BE2C (cell line): ENCODE measurements at regions not wholly inside any gene's neighbourhood (a gene's known extent, or its start where the extent isn't known, plus 50 kb on each side); places are given as distances from the start of the nearest gene placed in this dataset.
A peak's percentile ranks its signal among the peaks of the same experiment; 100 is the strongest.

ENCODE experiments used
- DNase-seq: peaks from one replicate; pipeline ENCODE4 v3.0.0-alpha.2; 2020
- H3K27me3 ChIP-seq: fragments of 250-450 bp; sonication (Bioruptor Pico); 2 replicates; pipeline ENCODE4 v1.5.1; 2020; ENCODE audit warnings: mild to moderate bottlenecking
- H3K36me3 ChIP-seq: fragments of 250-450 bp; sonication (Bioruptor Pico); 2 replicates; pipeline ENCODE4 v1.5.1; 2020; ENCODE audit warnings: mild to moderate bottlenecking
- H3K4me1 ChIP-seq: fragments of 250-450 bp; sonication (Bioruptor Pico); 2 replicates; pipeline ENCODE4 v1.5.1; 2020
- H3K4me3 ChIP-seq: 2 replicates; pipeline ENCODE4 v1.5.1; 2011; ENCODE audit warnings: low read depth, low read length
- H3K9me3 ChIP-seq: fragments of 250-450 bp; sonication (Bioruptor Pico); 2 replicates; pipeline ENCODE4 v1.5.1; 2020
- TF ChIP-seq, protein P1 (sequence below): IDR thresholded peaks from 2 replicates; pipeline ENCODE4 v1.5.1; 2012; ENCODE audit warnings: mild to moderate bottlenecking, low read depth, low read length

DNA sequence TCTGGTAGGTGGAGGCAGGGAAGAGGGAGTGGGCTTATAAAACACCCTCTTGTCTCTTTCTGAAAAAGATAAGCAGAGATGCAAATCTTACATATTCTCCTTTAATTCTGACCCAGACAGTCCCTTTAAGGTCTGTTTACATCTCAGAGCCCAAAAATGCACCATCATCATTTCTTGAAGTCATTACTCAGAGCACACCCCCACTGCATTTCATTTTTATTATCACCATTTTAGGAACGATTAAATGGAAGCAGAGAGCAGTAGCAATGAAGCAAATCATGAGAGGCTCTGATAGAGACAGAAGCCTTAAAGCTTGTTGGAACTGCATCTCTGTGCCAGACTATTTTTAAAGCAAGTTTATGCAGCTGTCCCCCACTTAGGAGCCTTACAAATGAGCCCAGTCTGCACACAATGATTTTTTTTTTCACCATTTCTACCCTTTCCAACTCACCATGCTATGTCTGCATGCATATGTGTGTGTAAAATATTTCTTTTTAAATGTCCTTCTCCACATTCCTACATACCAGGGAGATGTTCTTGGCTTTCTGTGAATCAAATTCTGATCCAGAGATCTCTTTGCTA is 311.0 kb downstream of the GRIN2B start:
- DNase-seq = no peak
- TF ChIP-seq, protein P1, sequence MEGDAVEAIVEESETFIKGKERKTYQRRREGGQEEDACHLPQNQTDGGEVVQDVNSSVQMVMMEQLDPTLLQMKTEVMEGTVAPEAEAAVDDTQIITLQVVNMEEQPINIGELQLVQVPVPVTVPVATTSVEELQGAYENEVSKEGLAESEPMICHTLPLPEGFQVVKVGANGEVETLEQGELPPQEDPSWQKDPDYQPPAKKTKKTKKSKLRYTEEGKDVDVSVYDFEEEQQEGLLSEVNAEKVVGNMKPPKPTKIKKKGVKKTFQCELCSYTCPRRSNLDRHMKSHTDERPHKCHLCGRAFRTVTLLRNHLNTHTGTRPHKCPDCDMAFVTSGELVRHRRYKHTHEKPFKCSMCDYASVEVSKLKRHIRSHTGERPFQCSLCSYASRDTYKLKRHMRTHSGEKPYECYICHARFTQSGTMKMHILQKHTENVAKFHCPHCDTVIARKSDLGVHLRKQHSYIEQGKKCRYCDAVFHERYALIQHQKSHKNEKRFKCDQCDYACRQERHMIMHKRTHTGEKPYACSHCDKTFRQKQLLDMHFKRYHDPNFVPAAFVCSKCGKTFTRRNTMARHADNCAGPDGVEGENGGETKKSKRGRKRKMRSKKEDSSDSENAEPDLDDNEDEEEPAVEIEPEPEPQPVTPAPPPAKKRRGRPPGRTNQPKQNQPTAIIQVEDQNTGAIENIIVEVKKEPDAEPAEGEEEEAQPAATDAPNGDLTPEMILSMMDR = no peak
- H3K36me3 ChIP-seq = no peaks in the 10 kb centered on the region
- no peaks in the 10 kb centered on the region for H3K9me3 ChIP-seq
- no peaks in the 10 kb centered on the region; the same call in 1 of the 2 replicates for H3K27me3 ChIP-seq
- H3K4me3 ChIP-seq = no peak overlapping the region
- H3K4me1 ChIP-seq = no peaks in the 10 kb centered on the region

DNA sequence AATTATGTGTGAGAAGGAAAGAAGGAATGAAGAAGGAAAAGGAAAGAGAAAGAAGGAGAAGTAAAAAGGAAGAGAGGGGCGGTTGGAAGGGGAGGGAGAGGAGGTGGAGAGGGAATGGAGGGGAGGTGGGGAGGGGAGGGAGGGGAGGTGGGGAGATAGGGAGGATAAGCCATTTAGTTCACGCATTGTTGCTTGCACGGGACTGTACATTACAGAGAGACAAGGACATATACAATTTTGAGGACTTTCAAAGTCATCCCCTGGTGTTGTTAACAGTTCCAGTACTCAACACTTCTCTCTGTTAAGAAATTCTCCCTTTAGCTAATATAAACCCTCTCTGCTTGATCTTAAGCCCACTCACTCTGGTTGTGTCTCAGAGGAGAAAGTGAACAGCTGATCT is 312.5 kb downstream of the GRIN2B start:
- Histone ChIP-seq H3K4me3 (no peak overlapping the region), H3K9me3 (no peaks in the 10 kb centered on the region), H3K36me3 (no peaks in the 10 kb centered on the region), H3K4me1 (no peaks in the 10 kb centered on the region), H3K27me3 (peaks cover 3% of the 10 kb centered on the region; the same call in 1 of the 2 replicates)
- DNase-seq = no peak
- TF ChIP-seq, protein P1 = no peak

DNA sequence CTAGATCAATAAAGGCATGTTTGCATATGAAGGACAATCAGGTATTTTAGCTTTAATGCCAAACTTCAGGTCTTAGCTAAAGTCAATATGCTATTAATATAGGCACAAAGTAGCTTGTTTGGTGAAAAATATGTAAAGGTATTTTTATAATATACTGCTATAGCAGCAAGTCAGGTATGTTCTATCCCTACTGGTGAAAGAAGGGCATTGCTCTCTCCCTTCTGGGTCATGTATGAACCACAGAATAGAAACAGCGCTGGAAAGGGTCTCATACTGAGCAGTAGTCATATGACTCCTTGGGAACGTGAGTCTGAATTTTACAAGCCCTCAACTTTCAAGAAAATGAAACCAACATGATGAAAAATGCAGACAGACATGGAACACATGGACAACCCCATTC is 314.6 kb downstream of the GRIN2B start:
- no peaks in the 10 kb centered on the region for H3K4me1 ChIP-seq
- TF ChIP-seq, protein P1 = no peak
- H3K36me3 ChIP-seq = no peaks in the 10 kb centered on the region
- H3K4me3 ChIP-seq = no peak overlapping the region
- H3K27me3 ChIP-seq = peaks cover 3% of the 10 kb centered on the region; the same call in 1 of the 2 replicates
- H3K9me3 ChIP-seq = no peaks in the 10 kb centered on the region
- DNase-seq = no peak

DNA sequence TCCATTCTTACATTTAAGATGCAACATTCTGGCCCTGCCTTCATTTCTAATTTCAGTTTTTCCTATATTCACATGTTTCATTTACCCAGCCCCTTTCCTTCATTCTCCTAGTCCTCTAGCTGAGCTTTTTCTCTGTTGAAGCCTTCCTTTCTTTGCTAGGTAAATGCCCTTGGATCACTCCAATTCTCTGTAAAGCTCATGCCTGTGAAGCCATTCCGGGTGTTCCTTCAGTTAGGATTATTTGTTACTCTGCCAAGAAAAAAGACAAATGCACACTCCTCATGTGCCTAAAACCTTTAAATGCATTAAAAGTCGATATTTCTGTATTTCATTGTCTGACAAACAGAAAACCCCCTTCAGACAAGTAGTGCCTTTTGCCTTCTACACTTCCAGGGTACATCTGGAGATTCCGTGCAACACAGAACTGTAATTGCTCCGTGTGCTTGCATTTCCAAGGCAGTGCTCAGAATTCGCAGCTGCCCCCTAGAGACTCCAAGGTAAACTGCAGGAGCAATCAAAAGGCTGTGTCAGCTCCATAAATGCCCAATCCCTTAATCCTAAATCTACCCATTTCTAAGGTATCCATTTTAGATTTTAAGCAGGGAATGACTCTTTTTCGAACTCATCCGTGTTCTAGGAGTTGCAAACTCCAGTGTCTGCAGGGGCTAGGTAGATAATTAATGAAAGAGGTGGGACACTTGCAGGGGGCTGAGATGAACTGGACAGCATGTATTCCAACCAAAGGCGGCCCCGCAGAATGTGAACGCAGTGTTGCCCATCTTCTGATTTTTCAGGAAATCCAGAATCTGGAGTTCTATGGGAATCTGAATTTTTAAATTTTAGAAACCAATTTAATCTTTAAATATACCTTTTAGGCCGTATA is 320.2 kb downstream of the GRIN2B start:
- no peak overlapping the region for H3K4me3 ChIP-seq
- DNase-seq = peak; percentile 53
- H3K9me3 ChIP-seq = no peaks in the 10 kb centered on the region
- no peaks in the 10 kb centered on the region for H3K4me1 ChIP-seq
- peaks cover 28% of the 10 kb centered on the region for H3K27me3 ChIP-seq
- TF ChIP-seq, protein P1 = peak; percentile 92
- H3K36me3 ChIP-seq = no peaks in the 10 kb centered on the region

DNA sequence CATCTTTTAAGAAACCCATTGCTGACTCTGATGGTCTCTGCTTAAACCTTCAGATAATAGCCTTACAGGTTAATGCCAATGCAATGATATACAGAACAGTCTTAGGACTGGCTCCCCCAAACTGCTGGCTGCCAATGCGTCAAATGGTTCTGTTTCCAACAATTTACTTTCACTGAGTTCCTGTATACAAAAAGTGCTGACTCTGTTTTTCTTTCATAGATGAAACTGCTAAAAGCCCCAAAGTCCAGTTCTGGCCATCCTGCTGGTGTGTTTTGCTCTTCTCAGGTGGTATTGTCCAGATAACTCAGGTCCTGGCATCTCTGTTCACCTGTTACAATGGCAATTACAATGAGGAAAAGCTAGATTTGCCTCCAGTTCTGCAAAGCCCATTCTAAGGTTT is 326.9 kb downstream of the GRIN2B start:
- no peak for DNase-seq
- no peaks in the 10 kb centered on the region for H3K4me1 ChIP-seq
- peaks cover 9% of the 10 kb centered on the region; the same call in 1 of the 2 replicates for H3K27me3 ChIP-seq
- H3K36me3 ChIP-seq = no peaks in the 10 kb centered on the region
- H3K4me3 ChIP-seq = no peak overlapping the region
- TF ChIP-seq, protein P1 = no peak
- no peaks in the 10 kb centered on the region for H3K9me3 ChIP-seq

DNA sequence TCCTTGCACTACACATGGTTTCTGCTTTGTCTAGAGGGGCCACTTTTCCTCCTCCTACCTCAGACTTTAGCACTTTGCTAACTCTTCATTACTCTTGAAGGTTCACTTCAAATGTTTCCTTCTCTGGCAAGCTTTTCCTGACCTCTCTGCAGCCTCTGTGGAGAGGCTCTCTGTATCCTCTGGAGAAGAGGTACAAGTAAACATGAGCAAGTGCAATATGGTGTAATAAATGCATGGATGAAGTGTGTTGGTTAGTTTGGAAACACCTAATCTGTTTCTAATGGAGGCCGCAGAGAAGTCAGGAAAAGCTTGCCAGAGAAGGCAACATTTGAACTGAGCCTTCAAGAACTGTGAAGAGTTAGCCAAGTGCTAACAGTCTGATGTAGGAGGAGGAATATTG is 329.3 kb downstream of the GRIN2B start:
- TF ChIP-seq, protein P1 = no peak
- Histone ChIP-seq H3K4me1 (no peaks in the 10 kb centered on the region), H3K9me3 (no peaks in the 10 kb centered on the region), H3K4me3 (no peak overlapping the region), H3K27me3 (0 out of 2 replicates have a peak, but pooled peaks cover 3% of the 10 kb centered on the region), H3K36me3 (no peaks in the 10 kb centered on the region)
- no peak for DNase-seq
